ENCODE measurements at regions not wholly inside any gene's neighbourhood (a gene's known extent, or its start where the extent isn't known, plus 50 kb on each side); places are given as distances from the start of the nearest gene placed in this dataset.

DNA sequence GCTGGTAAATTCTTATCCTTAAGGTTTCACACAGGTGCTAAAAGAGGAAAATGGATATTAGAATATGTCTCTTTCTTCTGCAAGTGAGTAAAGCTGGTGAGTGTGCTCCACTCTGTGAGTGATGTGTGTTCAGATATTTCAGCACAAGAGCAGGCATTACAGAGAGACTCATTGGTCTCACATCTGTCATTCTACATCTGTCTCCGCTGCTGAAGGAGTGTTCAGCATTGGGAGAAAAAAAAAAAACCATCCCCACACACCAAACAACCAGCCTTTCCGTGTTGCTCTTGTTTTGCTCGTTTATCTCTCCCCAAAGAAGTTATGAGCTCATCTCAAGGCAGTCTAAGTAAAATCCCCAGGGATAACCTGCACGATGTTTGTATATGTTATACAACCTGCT, 283.9 kb upstream of the SPHKAP start:
- TF ChIP-seq, protein P1, sequence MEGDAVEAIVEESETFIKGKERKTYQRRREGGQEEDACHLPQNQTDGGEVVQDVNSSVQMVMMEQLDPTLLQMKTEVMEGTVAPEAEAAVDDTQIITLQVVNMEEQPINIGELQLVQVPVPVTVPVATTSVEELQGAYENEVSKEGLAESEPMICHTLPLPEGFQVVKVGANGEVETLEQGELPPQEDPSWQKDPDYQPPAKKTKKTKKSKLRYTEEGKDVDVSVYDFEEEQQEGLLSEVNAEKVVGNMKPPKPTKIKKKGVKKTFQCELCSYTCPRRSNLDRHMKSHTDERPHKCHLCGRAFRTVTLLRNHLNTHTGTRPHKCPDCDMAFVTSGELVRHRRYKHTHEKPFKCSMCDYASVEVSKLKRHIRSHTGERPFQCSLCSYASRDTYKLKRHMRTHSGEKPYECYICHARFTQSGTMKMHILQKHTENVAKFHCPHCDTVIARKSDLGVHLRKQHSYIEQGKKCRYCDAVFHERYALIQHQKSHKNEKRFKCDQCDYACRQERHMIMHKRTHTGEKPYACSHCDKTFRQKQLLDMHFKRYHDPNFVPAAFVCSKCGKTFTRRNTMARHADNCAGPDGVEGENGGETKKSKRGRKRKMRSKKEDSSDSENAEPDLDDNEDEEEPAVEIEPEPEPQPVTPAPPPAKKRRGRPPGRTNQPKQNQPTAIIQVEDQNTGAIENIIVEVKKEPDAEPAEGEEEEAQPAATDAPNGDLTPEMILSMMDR (IDR thresholded peaks at IDR 0.05; ENCODE audit: extremely low read depth in 1 of 2, insufficient read depth in 1 of 2, low read depth in 1 of 2, low read length in 2 of 2) = no peak
- TF ChIP-seq JUN (IDR thresholded peaks at IDR 0.05; ENCODE audit: borderline replicate concordance, insufficient read depth, insufficient read length, low read depth) = no peak
- no peak for TF ChIP-seq POLR2A (IDR thresholded peaks at IDR 0.05; ENCODE audit: low read depth, low read length)
- TF ChIP-seq MYC (IDR thresholded peaks at IDR 0.05; ENCODE audit: low read depth, low read length) = no peak
- no peak for TF ChIP-seq POLR2AphosphoS5 (IDR thresholded peaks at IDR 0.05; ENCODE audit: insufficient read depth, low read depth, low read length)
- no peak for TF ChIP-seq EZH2 (IDR thresholded peaks at IDR 0.05; ENCODE audit: borderline replicate concordance, low read depth, low read length, severe bottlenecking)

Measured in endothelial cell of umbilical vein (primary cell).